ENCODE measurements at regions not wholly inside any gene's neighbourhood (a gene's known extent, or its start where the extent isn't known, plus 50 kb on each side); places are given as distances from the start of the nearest gene placed in this dataset.

- in situ Hi-C loops (cut with HindIII; ENCODE audit: low sequenced_read_pairs) = no loop called here
- H3K4me3 ChIP-seq (ENCODE audit: low read depth, low read length) = no peak overlapping the region
- DNase-seq (ENCODE audit: low read depth) = no peak
- TF ChIP-seq CTCF (IDR thresholded peaks at IDR 0.05; ENCODE audit: low read depth, low read length, missing control alignments) = no peak
Observed at GRCh38 chr4:71222661-71223060, 116.2 kb upstream of the SLC4A4 start.

- no peak overlapping the region for H3K4me3 ChIP-seq (ENCODE audit: low read depth, low read length)
- TF ChIP-seq CTCF (IDR thresholded peaks at IDR 0.05; ENCODE audit: low read depth, low read length, missing control alignments) = peak; percentile 81
- peak; percentile 38 for DNase-seq (ENCODE audit: low read depth)
- in situ Hi-C loops (cut with HindIII; ENCODE audit: low sequenced_read_pairs) = loop anchor here (25.0 kb wide), 1 partner anchor 483 kb away; no protein-coding TSS in a partner anchor
Observed at GRCh38 chr4:71229477-71230270, 109.1 kb upstream of the SLC4A4 start.

GRCh38 chr4:71230271-71231128, 108.3 kb upstream of the SLC4A4 start:
- in situ Hi-C loops (cut with HindIII; ENCODE audit: low sequenced_read_pairs) = loop anchor here (25.0 kb wide), 1 partner anchor 482 kb away; no protein-coding TSS in a partner anchor
- TF ChIP-seq CTCF (IDR thresholded peaks at IDR 0.05; ENCODE audit: low read depth, low read length, missing control alignments) = no peak
- DNase-seq (ENCODE audit: low read depth) = no peak
- no peak overlapping the region for H3K4me3 ChIP-seq (ENCODE audit: low read depth, low read length)

GRCh38 chr4:71231129-71232055, 107.4 kb upstream of the SLC4A4 start:
- H3K4me3 ChIP-seq (ENCODE audit: low read depth, low read length) = no peak overlapping the region
- no peak for TF ChIP-seq CTCF (IDR thresholded peaks at IDR 0.05; ENCODE audit: low read depth, low read length, missing control alignments)
- DNase-seq (ENCODE audit: low read depth) = no peak
- in situ Hi-C loops (cut with HindIII; ENCODE audit: low sequenced_read_pairs) = loop anchor here (25.0 kb wide), 1 partner anchor 481 kb away; no protein-coding TSS in a partner anchor

GRCh38 chr4:71232056-71232430, 106.8 kb upstream of the SLC4A4 start:
- in situ Hi-C loops (cut with HindIII; ENCODE audit: low sequenced_read_pairs) = loop anchor here (25.0 kb wide), 1 partner anchor 480 kb away; no protein-coding TSS in a partner anchor

More at GRCh38 chr4:71232056-71232430, 106.8 kb upstream of the SLC4A4 start:
- TF ChIP-seq CTCF (IDR thresholded peaks at IDR 0.05; ENCODE audit: low read depth, low read length, missing control alignments) = no peak
- H3K4me3 ChIP-seq (ENCODE audit: low read depth, low read length) = no peak overlapping the region
- DNase-seq (ENCODE audit: low read depth) = no peak

All from astrocyte of the cerebellum (primary cell).